H9 (cell line): ENCODE measurements at regions not wholly inside any gene's neighbourhood (a gene's known extent, or its start where the extent isn't known, plus 50 kb on each side); places are given as distances from the start of the nearest gene placed in this dataset.

Experiments
- DNase-seq: peaks from one replicate; pipeline ENCODE4 v3.0.0-alpha.2; 2017
- H2AFZ ChIP-seq: one replicate; pipeline ENCODE4 v1.6.1; 2013; ENCODE audit warnings: mild to moderate bottlenecking, low read length, control low read depth, moderate library complexity
- H2AK5ac ChIP-seq: 2 replicates; pipeline ENCODE4 v1.6.1; 2013; ENCODE audit warnings: low read length, control low read depth, mixed read lengths; ENCODE audit not compliant: insufficient read length
- H2BK120ac ChIP-seq: one replicate; pipeline ENCODE4 v1.6.1; 2013; ENCODE audit warnings: low read depth, mild to moderate bottlenecking, low read length, control low read depth, inconsistent platforms; ENCODE audit not compliant: poor library complexity, severe bottlenecking
- H2BK12ac ChIP-seq: 2 replicates; pipeline ENCODE4 v1.6.1; 2013; ENCODE audit warnings: low read length, control low read depth, mixed read lengths, low read depth; ENCODE audit not compliant: insufficient read length
- H2BK15ac ChIP-seq: 2 replicates; pipeline ENCODE4 v1.6.1; 2013; ENCODE audit warnings: low read depth, low read length, control low read depth
- H2BK20ac ChIP-seq: one replicate; pipeline ENCODE4 v1.6.1; 2013; ENCODE audit warnings: low read depth, mild to moderate bottlenecking, low read length, control low read depth, inconsistent platforms; ENCODE audit not compliant: poor library complexity, severe bottlenecking
- H2BK5ac ChIP-seq: 2 replicates; pipeline ENCODE4 v1.6.1; 2013; ENCODE audit warnings: low read length, control low read depth, mixed read lengths; ENCODE audit not compliant: insufficient read length
- H3K14ac ChIP-seq: 2 replicates; pipeline ENCODE4 v1.6.1; 2013; ENCODE audit warnings: low read length, control low read depth; ENCODE audit not compliant: insufficient read depth
- H3K18ac ChIP-seq: 2 replicates; pipeline ENCODE4 v1.6.1; 2013; ENCODE audit warnings: low read depth, mild to moderate bottlenecking, mixed read lengths, low read length, control low read depth; ENCODE audit not compliant: insufficient read length
- H3K23ac ChIP-seq: 2 replicates; pipeline ENCODE4 v1.6.1; 2013; ENCODE audit warnings: low read length, control low read depth, mixed read lengths, low read depth; ENCODE audit not compliant: insufficient read length
- H3K23me2 ChIP-seq: 2 replicates; pipeline ENCODE4 v1.6.1; 2013; ENCODE audit warnings: low read depth, mild to moderate bottlenecking, mixed read lengths, low read length, control low read depth; ENCODE audit not compliant: insufficient read length, poor library complexity, severe bottlenecking
- H3K27ac ChIP-seq: 2 replicates; pipeline ENCODE4 v1.5.1; 2013; ENCODE audit warnings: low read length, control low read depth, mixed read lengths, low read depth; ENCODE audit not compliant: insufficient read length
- H3K27me3 ChIP-seq: 2 replicates; pipeline ENCODE4 v1.6.1; 2013; ENCODE audit warnings: low read length, control low read depth, inconsistent platforms; ENCODE audit not compliant: insufficient read depth
- H3K4ac ChIP-seq: 2 replicates; pipeline ENCODE4 v1.6.1; 2013; ENCODE audit warnings: low read depth, mild to moderate bottlenecking, control low read depth, inconsistent platforms, low read length, moderate library complexity
- H3K4me1 ChIP-seq: 2 replicates; pipeline ENCODE4 v1.6.1; 2013; ENCODE audit warnings: low read length, control low read depth, inconsistent platforms; ENCODE audit not compliant: insufficient read depth
- H3K4me2 ChIP-seq: 2 replicates; pipeline ENCODE4 v1.6.1; 2013; ENCODE audit warnings: low read length, control low read depth, mixed read lengths; ENCODE audit not compliant: insufficient read length, insufficient read depth
- H3K56ac ChIP-seq: 2 replicates; pipeline ENCODE4 v1.6.1; 2013; ENCODE audit warnings: low read depth, mild to moderate bottlenecking, mixed read lengths, low read length, control low read depth; ENCODE audit not compliant: insufficient read length
- H3K79me1 ChIP-seq: 2 replicates; pipeline ENCODE4 v1.6.1; 2013; ENCODE audit warnings: low read depth, mild to moderate bottlenecking, moderate library complexity, low read length, control low read depth, inconsistent platforms; ENCODE audit not compliant: insufficient read depth, poor library complexity, severe bottlenecking
- H3K79me2 ChIP-seq: 2 replicates; pipeline ENCODE4 v1.6.1; 2013; ENCODE audit warnings: low read length, control low read depth, inconsistent platforms; ENCODE audit not compliant: insufficient read depth
- H3K9ac ChIP-seq: 2 replicates; pipeline ENCODE4 v1.6.1; 2013; ENCODE audit warnings: low read length, control low read depth, mixed read lengths; ENCODE audit not compliant: insufficient read length; ENCODE audit errors: extremely low read depth
- H3K9me3 ChIP-seq: one replicate; pipeline ENCODE4 v1.6.1; 2013; ENCODE audit warnings: low read depth, low read length, inconsistent platforms; ENCODE audit not compliant: control insufficient read depth
- H3T11ph ChIP-seq: one replicate; pipeline ENCODE4 v1.6.1; 2013; ENCODE audit warnings: mild to moderate bottlenecking, low read length, control low read depth, inconsistent platforms
- H4K20me1 ChIP-seq: one replicate; pipeline ENCODE4 v1.6.1; 2013; ENCODE audit not compliant: control insufficient read depth, insufficient read length, insufficient read depth
- H4K5ac ChIP-seq: 2 replicates; pipeline ENCODE4 v1.6.1; 2013; ENCODE audit warnings: low read depth, mild to moderate bottlenecking, mixed read lengths, low read length, control low read depth; ENCODE audit not compliant: insufficient read length
- H4K8ac ChIP-seq: replicated peaks from 2 replicates; pipeline ENCODE4 v1.6.1; 2013; ENCODE audit warnings: low read length, control low read depth, mixed read lengths, low read depth; ENCODE audit not compliant: insufficient read length
- H4K91ac ChIP-seq: 2 replicates; pipeline ENCODE4 v1.6.1; 2013; ENCODE audit warnings: low read depth, mild to moderate bottlenecking, moderate library complexity, mixed read lengths, low read length, control low read depth; ENCODE audit not compliant: insufficient read length
- H3K27ac Mint-ChIP-seq, 3 experiments: 2 replicates in 2 of 3; 3 replicates in 1 of 3; pipeline ENCODE4 v1.8.0; 2020 to 2021; ENCODE audit warnings: mixed read lengths in 3 of 3, mild to moderate bottlenecking in 1 of 3, moderate library complexity in 1 of 3
- H3K27me3 Mint-ChIP-seq: 2 replicates; pipeline ENCODE4 v1.8.0; 2021; ENCODE audit warnings: low read depth, mild to moderate bottlenecking, moderate library complexity, mixed read lengths
- H3K36me3 Mint-ChIP-seq, 3 experiments: 2 replicates in 2 of 3; 3 replicates in 1 of 3; pipeline ENCODE4 v1.8.0; 2020 to 2021; ENCODE audit warnings: low read depth in 3 of 3, mixed read lengths in 3 of 3; ENCODE audit not compliant: insufficient read depth in 1 of 3
- H3K4me1 Mint-ChIP-seq, 2 experiments: 2 replicates each; pipeline ENCODE4 v1.8.0; 2020; ENCODE audit warnings: mixed read lengths in 2 of 2
- H3K4me3 Mint-ChIP-seq, 2 experiments: 2 replicates in 1 of 2; 3 replicates in 1 of 2; pipeline ENCODE4 v1.8.0; 2020 to 2021; ENCODE audit warnings: mild to moderate bottlenecking in 2 of 2, mixed read lengths in 2 of 2, moderate library complexity in 1 of 2
- H3K9me3 Mint-ChIP-seq, 2 experiments: 2 replicates in 1 of 2; 3 replicates in 1 of 2; pipeline ENCODE4 v1.8.0; 2020; ENCODE audit warnings: mild to moderate bottlenecking in 2 of 2, mixed read lengths in 2 of 2, moderate library complexity in 1 of 2
- CTCF ChIP-seq: fragments of 200-600 bp; sonication (generic); conservative IDR thresholded peaks from 3 replicates; pipeline ENCODE4 v1.8.0; 2021; ENCODE audit warnings: antibody characterized with exemption, mild to moderate bottlenecking
- WGBS: extraction: QIAGEN DNeasy Blood & Tissue Kit; methylation state at CpG from one replicate; pipeline ENCODE4 v1.1.7; 2013; ENCODE audit warnings: missing lambda C conversion rate, low lambda C conversion rate, mixed read lengths; ENCODE audit not compliant: insufficient read length; ENCODE audit errors: extremely low coverage; 5-methylcytosine and 5-hydroxymethylcytosine counted together

GRCh38 chr15:96146726-96147125, 183.8 kb upstream of the NR2F2 start:
- Histone ChIP-seq H3T11ph (no peak overlapping the region), H3K4me1 (no peaks in the 10 kb centered on the region), H2BK20ac (no peak overlapping the region), H3K56ac (no peak overlapping the region), H3K18ac (no peak overlapping the region), H3K79me1 (no peaks in the 10 kb centered on the region), H3K14ac (no peak overlapping the region), H3K27me3 (no peaks in the 10 kb centered on the region), H4K91ac (no peak overlapping the region), H3K79me2 (no peaks in the 10 kb centered on the region), H2BK120ac (no peak overlapping the region), H2BK15ac (no peak overlapping the region), H3K9me3 (no peaks in the 10 kb centered on the region), H3K23ac (no peak overlapping the region), H3K4ac (no peak overlapping the region), H2BK5ac (no peak overlapping the region), H2BK12ac (no peak overlapping the region), H3K4me2 (no peak overlapping the region), H3K9ac (no peak overlapping the region), H4K5ac (no peak overlapping the region), H4K8ac (no peak overlapping the region), H3K23me2 (no peaks in the 10 kb centered on the region), H2AK5ac (no peak overlapping the region), H2AFZ (no peak overlapping the region), H4K20me1 (no peaks in the 10 kb centered on the region), H3K27ac (no peak overlapping the region)
- no peak for DNase-seq
- TF ChIP-seq CTCF, result no peak
- Mint-ChIP-seq H3K9me3 (peaks cover 0 to 3% of the 10 kb centered on the region in 2 experiments; a peak in 3 of 5 replicates), H3K27ac (no peak overlapping the region), H3K4me1 (peaks cover 0 to 7% of the 10 kb centered on the region in 2 experiments; a peak in 1 of 4 replicates), H3K36me3 (no peaks in the 10 kb centered on the region; a peak in 1 of 7 replicates), H3K27me3 (peaks cover 13% of the 10 kb centered on the region), H3K4me3 (no peak overlapping the region)
- no CpG with 5 or more reads among the region's 6 CpGs for WGBS
